ENCODE measurements at regions not wholly inside any gene's neighbourhood (a gene's known extent, or its start where the extent isn't known, plus 50 kb on each side); places are given as distances from the start of the nearest gene placed in this dataset.

DNA sequence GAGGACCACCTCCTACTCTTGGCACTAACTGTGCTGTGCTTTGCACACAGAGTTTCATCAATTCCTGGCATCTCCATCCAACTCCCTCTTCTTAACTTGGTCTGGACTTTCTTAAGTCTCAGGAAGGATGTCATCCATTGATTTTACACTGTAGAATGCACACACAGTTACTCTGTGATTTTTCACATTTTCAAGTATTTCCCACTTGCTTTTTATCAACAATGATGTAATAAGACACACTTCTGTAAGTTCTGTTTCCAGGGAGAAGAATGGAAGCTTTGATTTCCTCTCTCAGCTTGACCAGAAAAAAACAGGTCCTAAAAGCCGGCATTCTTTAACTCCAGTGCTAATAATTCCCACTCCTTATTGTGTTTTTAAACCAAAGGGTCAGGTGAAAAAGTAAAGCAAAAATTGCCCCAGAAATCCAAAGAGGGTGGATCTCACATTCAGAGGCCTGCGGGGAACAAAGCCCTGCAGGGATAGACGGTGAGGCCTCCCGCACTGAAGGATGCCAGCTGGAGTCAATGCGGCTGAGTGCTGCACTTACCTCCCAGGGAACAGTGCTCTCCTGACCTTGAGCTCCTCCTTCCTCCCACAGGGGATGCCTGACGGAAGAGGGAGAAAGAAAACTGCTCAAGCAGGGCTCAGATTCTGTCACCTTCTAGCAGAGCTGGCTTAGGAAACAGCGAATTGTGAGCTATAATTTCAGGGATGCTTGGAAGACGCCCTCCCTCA is 83.1 kb downstream of the PDCL3 start:
- DNase-seq (ENCODE audit: low spot score), result no peak
- no peak for TF ChIP-seq CTCF (IDR thresholded peaks at IDR 0.05; ENCODE audit: extremely low read depth, insufficient read depth, missing control alignments)
- in situ Hi-C loops (cut with MboI; ENCODE audit: low pct_unique_long_range_greater_than_20kb, low sequenced_read_pairs, unreplicated experiment), result no loop called here

DNA sequence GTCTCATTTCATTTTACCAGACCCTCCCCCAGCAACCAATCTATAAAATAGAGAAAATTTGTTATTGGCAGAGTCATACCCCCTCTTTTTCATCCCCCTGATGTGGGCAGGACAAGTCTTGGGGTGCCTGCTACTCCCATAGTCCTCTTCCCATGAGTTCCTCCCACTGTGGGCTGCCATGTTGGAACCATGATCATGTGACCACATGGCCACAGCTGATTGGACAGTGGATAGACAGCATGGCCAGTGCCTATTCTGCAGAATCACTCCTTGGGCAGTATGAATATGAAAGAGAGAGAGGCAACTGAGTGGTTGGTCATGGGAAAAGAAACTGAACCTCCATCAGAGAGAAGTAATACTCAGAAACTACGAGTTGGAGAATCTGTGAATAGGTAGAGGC is 84.9 kb downstream of the PDCL3 start:
- no peak for DNase-seq (ENCODE audit: low spot score)
- in situ Hi-C loops (cut with MboI; ENCODE audit: low pct_unique_long_range_greater_than_20kb, low sequenced_read_pairs, unreplicated experiment), result no loop called here
- no peak for TF ChIP-seq CTCF (IDR thresholded peaks at IDR 0.05; ENCODE audit: extremely low read depth, insufficient read depth, missing control alignments)

- DNase-seq (ENCODE audit: low spot score), result no peak
- in situ Hi-C loops (cut with MboI; ENCODE audit: low pct_unique_long_range_greater_than_20kb, low sequenced_read_pairs, unreplicated experiment), result no loop called here
- TF ChIP-seq CTCF (IDR thresholded peaks at IDR 0.05; ENCODE audit: extremely low read depth, insufficient read depth, missing control alignments), result no peak
Measured at GRCh38 chr2:100650151-100650550, 87.4 kb downstream of the PDCL3 start.

DNA sequence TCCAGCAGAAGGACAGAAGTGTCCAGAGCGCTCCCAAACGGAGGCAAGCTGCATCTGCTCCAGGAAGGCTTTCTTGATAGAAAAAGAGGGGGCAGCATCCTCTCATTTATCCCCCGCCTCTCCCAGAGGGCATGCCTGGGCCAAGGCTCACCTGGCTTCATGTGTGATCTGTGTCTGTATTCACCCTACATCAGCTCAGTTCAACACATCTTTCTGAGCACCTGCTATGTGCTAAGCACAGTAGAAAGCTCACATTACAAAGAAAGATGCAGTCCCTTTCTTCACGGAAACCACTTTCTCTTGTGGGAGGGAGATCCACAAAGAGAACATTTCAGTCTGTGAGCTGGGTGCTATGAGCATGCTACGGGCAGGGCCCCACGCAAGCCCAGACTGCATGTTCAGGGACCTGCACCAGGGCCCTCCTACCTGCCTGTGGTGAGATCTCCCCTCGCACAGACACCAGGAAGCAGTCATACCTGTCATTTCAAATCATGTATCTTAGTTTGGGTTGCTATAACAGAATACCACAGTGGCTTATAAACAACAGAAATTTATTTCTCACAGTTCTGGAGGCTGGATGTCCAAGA is 90.7 kb downstream of the PDCL3 start:
- TF ChIP-seq CTCF (IDR thresholded peaks at IDR 0.05; ENCODE audit: extremely low read depth, insufficient read depth, missing control alignments), result no peak
- in situ Hi-C loops (cut with MboI; ENCODE audit: low pct_unique_long_range_greater_than_20kb, low sequenced_read_pairs, unreplicated experiment), result no loop called here
- DNase-seq (ENCODE audit: low spot score), result no peak

DNA sequence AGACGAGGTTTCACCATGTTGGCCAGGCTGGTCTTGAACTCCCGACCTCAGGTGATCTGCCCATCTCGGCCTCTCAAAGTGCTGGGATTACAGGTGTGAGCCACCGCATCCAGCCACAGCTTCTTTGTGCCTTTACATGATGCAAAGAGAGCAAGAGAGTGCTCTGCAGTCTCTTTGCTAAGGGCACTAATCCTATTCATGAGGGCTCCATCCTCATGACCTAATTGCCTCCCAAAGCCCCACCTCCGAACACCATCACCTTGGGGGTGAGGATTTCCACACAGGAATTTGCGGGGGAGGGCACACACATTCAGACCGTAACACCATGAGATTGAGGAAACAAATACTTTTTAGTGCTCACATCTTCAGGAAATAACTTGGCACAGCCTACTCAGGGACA is 91.8 kb downstream of the PDCL3 start:
- in situ Hi-C loops (cut with MboI; ENCODE audit: low pct_unique_long_range_greater_than_20kb, low sequenced_read_pairs, unreplicated experiment), result no loop called here
- no peak for DNase-seq (ENCODE audit: low spot score)
- TF ChIP-seq CTCF (IDR thresholded peaks at IDR 0.05; ENCODE audit: extremely low read depth, insufficient read depth, missing control alignments), result no peak

DNA sequence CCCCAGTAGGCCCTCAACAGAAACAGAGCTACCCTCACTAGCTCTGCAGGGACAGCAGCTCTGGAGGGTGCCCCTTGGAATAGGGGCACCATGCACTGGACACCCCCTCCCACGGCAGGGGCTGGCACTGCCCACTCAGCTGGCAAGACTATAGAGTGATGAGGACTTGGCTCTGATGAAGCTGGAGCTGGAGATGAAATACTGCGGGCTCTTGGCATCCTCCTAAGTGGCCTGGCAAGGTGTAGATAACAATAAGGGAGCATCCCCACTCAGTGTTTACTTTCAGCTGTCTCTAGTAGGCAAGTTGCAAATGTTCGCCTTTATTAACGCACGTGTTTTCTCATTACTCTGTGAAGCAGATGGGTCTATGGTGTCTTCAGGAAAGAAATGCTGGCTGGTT is 92.7 kb downstream of the PDCL3 start:
- in situ Hi-C loops (cut with MboI; ENCODE audit: low pct_unique_long_range_greater_than_20kb, low sequenced_read_pairs, unreplicated experiment), result no loop called here
- DNase-seq (ENCODE audit: low spot score), result no peak
- TF ChIP-seq CTCF (IDR thresholded peaks at IDR 0.05; ENCODE audit: extremely low read depth, insufficient read depth, missing control alignments), result no peak
